CD14-positive monocyte (primary cell): ENCODE measurements at regions not wholly inside any gene's neighbourhood (a gene's known extent, or its start where the extent isn't known, plus 50 kb on each side); places are given as distances from the start of the nearest gene placed in this dataset.

Experiments used
- DNase-seq, 3 donors: peaks; one replicate each; pipeline ENCODE4 v3.0.0-alpha.2; 2011 to 2022
- H2AFZ ChIP-seq: 2 replicates; pipeline ENCODE4 v1.6.0; 2012; ENCODE audit warnings: mild to moderate bottlenecking, low read depth, low read length, inconsistent platforms; ENCODE audit not compliant: insufficient read depth, poor library complexity, severe bottlenecking
- H3K27ac ChIP-seq, 2 donors: 1 replicate in 1 of 2; 2 replicates in 1 of 2; pipeline ENCODE4 v1.5.1; 2012 to 2013; ENCODE audit warnings: low read length in 2 of 2, control low read depth in 1 of 2, inconsistent platforms in 1 of 2, low read depth in 1 of 2, mild to moderate bottlenecking in 1 of 2
- H3K27me3 ChIP-seq, 2 donors: one replicate each; pipeline versions ENCODE4 v1.6.0 to v1.6.1; 2011 to 2013; ENCODE audit warnings: low read length in 2 of 2; ENCODE audit not compliant: control insufficient read depth in 2 of 2, insufficient read depth in 2 of 2
- H3K36me3 ChIP-seq, 2 donors: replicated peaks in 1 of 2; 1 replicate in 1 of 2; 2 replicates in 1 of 2; pipeline versions ENCODE4 v1.5.1 to v1.6.1; 2012 to 2013; ENCODE audit warnings: low read length in 2 of 2, control low read depth in 1 of 2, inconsistent platforms in 1 of 2, mild to moderate bottlenecking in 1 of 2; ENCODE audit not compliant: insufficient read depth in 2 of 2, control insufficient read depth in 1 of 2
- H3K4me1 ChIP-seq, 2 donors: 1 replicate in 1 of 2; 2 replicates in 1 of 2; pipeline versions ENCODE4 v1.5.1 to v1.6.1; 2012 to 2013; ENCODE audit warnings: low read length in 2 of 2, control low read depth in 1 of 2, inconsistent platforms in 1 of 2, mild to moderate bottlenecking in 1 of 2, moderate library complexity in 1 of 2; ENCODE audit not compliant: insufficient read depth in 2 of 2, control insufficient read depth in 1 of 2
- H3K4me2 ChIP-seq: replicated peaks from 2 replicates; pipeline ENCODE3; 2012; ENCODE audit warnings: low read length, moderate library complexity, mild to moderate bottlenecking; ENCODE audit not compliant: poor library complexity, severe bottlenecking; ENCODE audit errors: extremely low read depth
- H3K4me3 ChIP-seq, 3 experiments: fragments of 200-600 bp in 1 of 3; sonication (generic) in 1 of 3; replicated peaks in 1 of 3; 1 replicate in 2 of 3; 2 replicates in 1 of 3; pipeline ENCODE4 v1.5.1; 2011 to 2013; ENCODE audit warnings: low read length in 3 of 3, mild to moderate bottlenecking in 3 of 3, control low read depth in 2 of 3, low read depth in 2 of 3, inconsistent platforms in 1 of 3, moderate library complexity in 1 of 3
- H3K79me2 ChIP-seq: 2 replicates; pipeline ENCODE4 v1.6.0; 2012; ENCODE audit warnings: mild to moderate bottlenecking, control low read depth, inconsistent platforms, low read length, moderate library complexity; ENCODE audit not compliant: insufficient read depth
- H3K9ac ChIP-seq: 2 replicates; pipeline ENCODE4 v1.6.0; 2017; ENCODE audit warnings: low read length, mild to moderate bottlenecking; ENCODE audit not compliant: insufficient read depth, poor library complexity, severe bottlenecking
- H3K9me3 ChIP-seq, 2 donors: replicated peaks in 1 of 2; 1 replicate in 1 of 2; 2 replicates in 1 of 2; pipeline versions ENCODE4 v1.5.1 to v1.6.1; 2012 to 2013; ENCODE audit warnings: low read length in 2 of 2, control low read depth in 1 of 2; ENCODE audit not compliant: control insufficient read depth in 1 of 2, insufficient read depth in 1 of 2
- H4K20me1 ChIP-seq: 2 replicates; pipeline ENCODE4 v1.6.0; 2012; ENCODE audit warnings: mild to moderate bottlenecking, low read length, control low read depth, moderate library complexity; ENCODE audit not compliant: insufficient read depth
- H3K27ac Mint-ChIP-seq, 7 donors: one replicate each; pipeline ENCODE4 v1.8.0; 2020; ENCODE audit warnings: mild to moderate bottlenecking in 7 of 7, mixed read lengths in 7 of 7, moderate library complexity in 6 of 7, inconsistent platforms in 2 of 7
- H3K27me3 Mint-ChIP-seq, 3 donors: one replicate each; pipeline ENCODE4 v1.8.0; 2021 to 2022; ENCODE audit warnings: low read depth in 3 of 3, mild to moderate bottlenecking in 3 of 3, mixed read lengths in 3 of 3, moderate library complexity in 3 of 3, inconsistent platforms in 1 of 3
- H3K36me3 Mint-ChIP-seq, 2 donors: one replicate each; pipeline ENCODE4 v1.8.0; 2020; ENCODE audit warnings: mixed read lengths in 2 of 2, inconsistent platforms in 1 of 2, mild to moderate bottlenecking in 1 of 2
- H3K4me1 Mint-ChIP-seq: one replicate; pipeline ENCODE4 v1.8.0; 2020; ENCODE audit warnings: mild to moderate bottlenecking, mixed read lengths
- H3K4me3 Mint-ChIP-seq, 2 donors: one replicate each; pipeline ENCODE4 v1.8.0; 2020; ENCODE audit warnings: mild to moderate bottlenecking in 2 of 2, mixed read lengths in 2 of 2, moderate library complexity in 1 of 2
- H3K9me3 Mint-ChIP-seq, 7 donors: one replicate each; pipeline ENCODE4 v1.8.0; 2020 to 2022; ENCODE audit warnings: mixed read lengths in 7 of 7, mild to moderate bottlenecking in 6 of 7, moderate library complexity in 6 of 7, inconsistent platforms in 2 of 7
- CTCF ChIP-seq: fragments of 200-600 bp; IDR thresholded peaks from one replicate; pipeline ENCODE4 v1.8.0; 2022; ENCODE audit warnings: antibody characterized with exemption, mild to moderate bottlenecking
- WGBS: methylation state at CpG from one replicate; pipeline ENCODE4 v1.1.5; 2013; ENCODE audit warnings: missing lambda C conversion rate; ENCODE audit not compliant: insufficient coverage; 5-methylcytosine and 5-hydroxymethylcytosine counted together
- intact Hi-C, 2 donors: fragments of 100-400 bp; cut with micrococcal nuclease; formaldehyde crosslinking; loops; one replicate each; pipeline versions ENCODE4 v1.15.0 to v1.15.1; 2023

DNA sequence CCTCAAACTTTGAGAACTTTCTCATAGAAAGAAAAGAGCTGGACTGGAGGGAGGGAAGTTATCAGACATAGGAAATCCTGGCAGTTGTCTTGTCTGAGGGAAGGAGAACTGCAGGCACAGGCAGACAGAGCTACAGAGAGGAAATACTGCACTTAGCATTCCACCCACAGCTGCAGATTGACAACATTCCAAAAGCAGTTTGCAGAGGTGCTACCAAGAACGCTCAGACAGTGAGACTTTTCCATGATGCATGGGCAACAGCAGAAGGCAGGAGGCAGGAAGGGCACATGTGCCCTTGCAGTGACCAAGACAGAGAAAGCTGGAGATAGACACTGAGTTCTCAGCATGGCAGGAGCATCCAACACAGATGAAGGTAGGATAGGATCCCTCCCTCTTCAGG lies 327.5 kb upstream of the ZNF462 start:
- no peak for TF ChIP-seq CTCF
- Histone ChIP-seq H3K27ac (no peak overlapping the region), H3K36me3 (no peaks in the 10 kb centered on the region), H3K4me3 (no peak overlapping the region), H3K4me2 (no peak overlapping the region), H2AFZ (no peak overlapping the region), H4K20me1 (no peaks in the 10 kb centered on the region), H3K9ac (no peak overlapping the region), H3K9me3 (no peaks in the 10 kb centered on the region), H3K4me1 (no peaks in the 10 kb centered on the region), H3K79me2 (no peaks in the 10 kb centered on the region), H3K27me3 (no peaks in the 10 kb centered on the region)
- 13% methylated on average over 1 of the region's 1 CpG for WGBS
- intact Hi-C loops, result no loop called here
- H3K27me3 Mint-ChIP-seq, result peaks cover 0 to under 1% (median 0%) of the 10 kb centered on the region in 3 donors
- H3K9me3 Mint-ChIP-seq, result peaks cover 0 to 2% (median 0%) of the 10 kb centered on the region in 7 donors
- no peaks in the 10 kb centered on the region for H3K4me1 Mint-ChIP-seq
- H3K36me3 Mint-ChIP-seq, result no peaks in the 10 kb centered on the region
- H3K27ac Mint-ChIP-seq, result peak overlapping the region in 1 of 7 donors; percentile 55
- DNase-seq, result no peak
- H3K4me3 Mint-ChIP-seq, result no peak overlapping the region

- Histone ChIP-seq H3K4me2 (no peak overlapping the region), H3K27ac (no peak overlapping the region), H3K9me3 (no peaks in the 10 kb centered on the region), H3K9ac (no peak overlapping the region), H3K4me3 (no peak overlapping the region), H3K79me2 (no peaks in the 10 kb centered on the region), H4K20me1 (no peaks in the 10 kb centered on the region), H3K4me1 (no peaks in the 10 kb centered on the region), H3K27me3 (no peaks in the 10 kb centered on the region), H3K36me3 (no peaks in the 10 kb centered on the region), H2AFZ (no peak overlapping the region)
- Mint-ChIP-seq H3K36me3 (no peaks in the 10 kb centered on the region), H3K4me3 (no peak overlapping the region), H3K9me3 (peaks cover 0 to 12% (median 3%) of the 10 kb centered on the region in 7 donors), H3K27ac (no peak overlapping the region), H3K27me3 (peaks cover 0 to 1% (median 0%) of the 10 kb centered on the region in 3 donors), H3K4me1 (no peaks in the 10 kb centered on the region)
- intact Hi-C loops, result no loop called here
- 63% methylated on average over 5 of the region's 11 CpGs for WGBS
- no peak for TF ChIP-seq CTCF
- DNase-seq, result no peak
Measured at GRCh38 chr9:106557996-106558667, 304.8 kb upstream of the ZNF462 start.
